Erythroblast (primary cell): ENCODE measurements at regions not wholly inside any gene's neighbourhood (a gene's known extent, or its start where the extent isn't known, plus 50 kb on each side); places are given as distances from the start of the nearest gene placed in this dataset.

Experiments
- GATA1 ChIP-seq: IDR thresholded peaks from 2 replicates; pipeline ENCODE4 v1.6.1; 2011; ENCODE audit warnings: low read depth, mild to moderate bottlenecking, control low read depth, low read length, moderate library complexity
- POLR2A ChIP-seq: IDR thresholded peaks from 2 replicates; pipeline ENCODE4 v1.6.1; 2011; ENCODE audit warnings: mild to moderate bottlenecking, low read length

- TF ChIP-seq POLR2A (no peak), GATA1 (no peak)
Measured at GRCh38 chr3:124230998-124231397, 239.1 kb upstream of the ROPN1 start.
